ENCODE measurements at regions not wholly inside any gene's neighbourhood (a gene's known extent, or its start where the extent isn't known, plus 50 kb on each side); places are given as distances from the start of the nearest gene placed in this dataset.
"Not testable (repeated sequence)": the region's sequence is repeated elsewhere in the genome, so short reads cannot be mapped to it uniquely, and the experiment has no call there.

DNA sequence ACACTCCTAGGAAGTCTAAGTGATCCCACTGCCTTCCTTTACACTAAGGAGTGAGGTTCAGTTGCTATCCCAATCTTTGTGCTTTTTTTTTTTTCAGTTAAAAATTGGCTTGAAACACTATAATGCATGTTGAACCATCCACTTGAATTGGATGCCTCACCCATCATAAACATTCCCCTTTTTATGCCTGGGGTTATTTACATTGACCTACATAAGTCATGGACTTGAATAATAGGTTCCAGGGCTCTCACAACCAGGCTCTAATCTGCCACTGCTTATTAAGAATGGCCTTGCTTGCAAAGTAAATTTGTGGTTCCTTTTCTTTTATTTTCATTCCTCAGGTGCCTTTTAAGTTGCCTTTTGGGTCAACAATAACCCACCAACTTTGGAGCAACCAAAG lies 236.1 kb upstream of the MEIS1 start:
- Mint-ChIP-seq H3K27ac (no peak overlapping the region), H3K36me3 (ENCODE audit: low read depth) (peaks cover 3% of the 10 kb centered on the region), H3K9me3 (peaks cover 8% of the 10 kb centered on the region), H3K4me1 (no peaks in the 10 kb centered on the region), H3K27me3 (ENCODE audit: low read depth) (no peaks in the 10 kb centered on the region), H3K4me3 (no peak overlapping the region)
- TF ChIP-seq, protein P1, sequence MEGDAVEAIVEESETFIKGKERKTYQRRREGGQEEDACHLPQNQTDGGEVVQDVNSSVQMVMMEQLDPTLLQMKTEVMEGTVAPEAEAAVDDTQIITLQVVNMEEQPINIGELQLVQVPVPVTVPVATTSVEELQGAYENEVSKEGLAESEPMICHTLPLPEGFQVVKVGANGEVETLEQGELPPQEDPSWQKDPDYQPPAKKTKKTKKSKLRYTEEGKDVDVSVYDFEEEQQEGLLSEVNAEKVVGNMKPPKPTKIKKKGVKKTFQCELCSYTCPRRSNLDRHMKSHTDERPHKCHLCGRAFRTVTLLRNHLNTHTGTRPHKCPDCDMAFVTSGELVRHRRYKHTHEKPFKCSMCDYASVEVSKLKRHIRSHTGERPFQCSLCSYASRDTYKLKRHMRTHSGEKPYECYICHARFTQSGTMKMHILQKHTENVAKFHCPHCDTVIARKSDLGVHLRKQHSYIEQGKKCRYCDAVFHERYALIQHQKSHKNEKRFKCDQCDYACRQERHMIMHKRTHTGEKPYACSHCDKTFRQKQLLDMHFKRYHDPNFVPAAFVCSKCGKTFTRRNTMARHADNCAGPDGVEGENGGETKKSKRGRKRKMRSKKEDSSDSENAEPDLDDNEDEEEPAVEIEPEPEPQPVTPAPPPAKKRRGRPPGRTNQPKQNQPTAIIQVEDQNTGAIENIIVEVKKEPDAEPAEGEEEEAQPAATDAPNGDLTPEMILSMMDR (IDR thresholded peaks at IDR 0.05; ENCODE audit: unreplicated experiment in 3 of 3) = no peak

DNA sequence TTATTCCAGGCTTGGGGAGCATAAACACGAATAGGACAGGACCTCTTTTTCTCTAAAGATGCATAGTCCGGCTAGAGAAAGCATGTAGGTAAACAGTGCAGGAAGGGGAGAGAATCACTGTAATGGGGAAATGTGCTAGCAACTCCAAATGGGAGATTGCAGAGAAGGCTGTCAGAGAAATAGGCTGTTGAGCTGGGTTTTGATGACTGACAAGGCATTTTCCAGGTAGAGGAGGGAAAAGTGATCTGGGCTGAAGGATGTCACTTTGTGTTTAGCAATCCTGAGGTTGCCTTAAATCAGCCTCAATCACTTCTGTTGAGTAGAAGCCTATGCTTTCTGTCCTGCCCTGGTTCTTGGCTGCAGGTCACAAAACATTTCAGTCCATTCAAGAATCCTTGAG lies 242.0 kb upstream of the MEIS1 start:
- H3K4me3 Mint-ChIP-seq = no peak overlapping the region
- H3K4me1 Mint-ChIP-seq = no peaks in the 10 kb centered on the region
- TF ChIP-seq, protein P1 (IDR thresholded peaks at IDR 0.05; ENCODE audit: unreplicated experiment in 3 of 3) = no peak
- H3K36me3 Mint-ChIP-seq (ENCODE audit: low read depth) = no peaks in the 10 kb centered on the region
- H3K9me3 Mint-ChIP-seq = peaks cover 3% of the 10 kb centered on the region
- no peak overlapping the region for H3K27ac Mint-ChIP-seq
- H3K27me3 Mint-ChIP-seq (ENCODE audit: low read depth) = no peaks in the 10 kb centered on the region

DNA sequence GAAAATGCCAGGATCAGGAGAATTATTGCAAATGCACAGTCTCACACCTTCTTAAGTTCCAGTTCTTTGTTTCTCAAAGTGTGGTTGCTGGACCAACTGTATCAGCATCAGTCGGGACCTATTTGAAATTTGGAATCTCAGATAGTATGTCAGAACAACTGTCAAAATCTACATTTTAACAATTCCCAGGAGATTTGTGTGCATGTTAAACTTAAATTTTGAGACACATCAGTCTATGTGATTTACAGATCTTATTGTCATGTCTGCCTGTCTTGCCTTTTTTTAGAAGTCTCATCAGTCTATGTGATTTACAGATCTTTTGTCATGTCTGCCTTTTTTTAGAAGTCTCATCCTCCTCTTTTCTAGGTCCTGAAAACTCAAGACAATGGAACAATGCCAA lies 243.6 kb upstream of the MEIS1 start:
- H3K27ac Mint-ChIP-seq = no peak overlapping the region
- H3K9me3 Mint-ChIP-seq = no peaks in the 10 kb centered on the region
- H3K36me3 Mint-ChIP-seq (ENCODE audit: low read depth) = no peaks in the 10 kb centered on the region

DNA sequence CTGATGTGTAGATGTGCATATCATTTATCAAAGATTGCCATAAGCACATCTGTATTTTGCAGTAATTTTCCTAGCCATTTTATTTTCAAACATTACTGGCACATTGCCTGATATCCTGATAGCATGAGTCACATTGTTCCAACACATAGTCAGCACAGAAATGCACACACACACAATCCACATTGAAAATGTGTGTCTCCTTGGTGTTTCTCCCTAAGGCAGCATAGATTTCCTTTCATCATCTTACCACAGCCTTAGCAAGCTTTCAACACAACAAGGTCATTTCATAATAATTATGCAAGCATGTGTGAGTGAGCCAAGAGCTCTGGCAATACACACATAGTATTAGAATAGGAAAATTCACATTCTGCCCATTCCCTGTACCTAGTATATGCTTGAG lies 245.4 kb upstream of the MEIS1 start:
- no peak overlapping the region for H3K27ac Mint-ChIP-seq
- TF ChIP-seq, protein P1 (IDR thresholded peaks at IDR 0.05; ENCODE audit: unreplicated experiment in 3 of 3) = no peak
- H3K36me3 Mint-ChIP-seq (ENCODE audit: low read depth) = no peaks in the 10 kb centered on the region
- H3K4me3 Mint-ChIP-seq = no peak overlapping the region
- H3K4me1 Mint-ChIP-seq = no peaks in the 10 kb centered on the region
- H3K9me3 Mint-ChIP-seq = no peaks in the 10 kb centered on the region
- no peaks in the 10 kb centered on the region for H3K27me3 Mint-ChIP-seq (ENCODE audit: low read depth)

More for the DNA sequence above, 243.6 kb upstream of the MEIS1 start:
- Mint-ChIP-seq H3K4me1 (no peaks in the 10 kb centered on the region), H3K27me3 (ENCODE audit: low read depth) (no peaks in the 10 kb centered on the region), H3K4me3 (no peak overlapping the region)
- TF ChIP-seq, protein P1 (IDR thresholded peaks at IDR 0.05; ENCODE audit: unreplicated experiment in 3 of 3) = no peak

DNA sequence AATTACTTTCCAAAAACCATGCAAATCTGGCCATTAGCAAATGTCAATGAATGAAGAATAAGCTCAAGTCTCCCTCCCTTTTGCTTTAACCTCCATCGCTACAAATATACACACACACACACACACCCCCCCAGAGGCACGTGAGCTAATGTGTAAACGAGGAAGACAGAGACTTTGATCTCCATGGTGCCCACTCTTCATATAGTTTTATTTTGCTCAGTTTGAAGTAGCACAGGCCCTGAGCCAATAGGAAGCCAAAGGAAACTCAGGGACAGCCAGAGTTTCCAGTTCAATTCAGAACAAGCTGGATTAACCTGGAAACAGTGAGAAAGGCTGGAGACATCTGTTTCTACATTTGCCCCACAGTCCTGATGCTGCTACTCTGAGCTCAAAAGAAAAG lies 248.4 kb upstream of the MEIS1 start:
- no peaks in the 10 kb centered on the region for H3K4me1 Mint-ChIP-seq
- H3K36me3 Mint-ChIP-seq (ENCODE audit: low read depth) = no peaks in the 10 kb centered on the region
- no peak overlapping the region for H3K4me3 Mint-ChIP-seq
- H3K27me3 Mint-ChIP-seq (ENCODE audit: low read depth) = peaks cover 5% of the 10 kb centered on the region
- no peaks in the 10 kb centered on the region for H3K9me3 Mint-ChIP-seq
- no peak overlapping the region for H3K27ac Mint-ChIP-seq
- TF ChIP-seq, protein P1 (IDR thresholded peaks at IDR 0.05; ENCODE audit: unreplicated experiment in 3 of 3) = no peak

DNA sequence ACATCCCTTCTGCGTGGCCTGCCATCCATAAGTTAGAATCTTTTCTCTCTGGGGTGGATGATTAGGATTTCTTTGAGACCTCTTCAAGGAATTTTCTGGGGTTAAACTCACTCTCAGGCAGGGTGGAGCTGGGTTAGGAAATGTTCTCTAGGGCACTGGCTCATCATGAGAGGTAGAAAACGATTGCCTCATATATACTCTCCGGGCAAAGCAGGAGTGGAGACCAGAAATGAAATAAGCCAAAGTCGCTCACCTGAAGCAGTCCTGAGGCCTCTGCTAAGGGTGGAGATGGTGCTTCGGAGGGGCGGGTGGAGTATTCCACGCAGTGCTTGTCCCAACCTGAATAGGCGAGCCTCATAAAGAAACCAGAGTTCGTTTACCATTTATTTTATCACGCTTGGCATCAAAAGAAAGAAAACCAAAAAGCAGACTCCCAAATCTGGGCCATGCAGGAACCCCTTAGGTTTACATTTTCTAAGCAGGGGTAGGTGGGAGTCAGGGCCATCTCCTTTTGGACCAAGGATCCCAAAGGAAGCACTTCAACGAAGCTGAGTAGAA lies 249.3 kb upstream of the MEIS1 start:
- Mint-ChIP-seq H3K36me3 (ENCODE audit: low read depth) (no peaks in the 10 kb centered on the region), H3K4me1 (no peaks in the 10 kb centered on the region)

DNA sequence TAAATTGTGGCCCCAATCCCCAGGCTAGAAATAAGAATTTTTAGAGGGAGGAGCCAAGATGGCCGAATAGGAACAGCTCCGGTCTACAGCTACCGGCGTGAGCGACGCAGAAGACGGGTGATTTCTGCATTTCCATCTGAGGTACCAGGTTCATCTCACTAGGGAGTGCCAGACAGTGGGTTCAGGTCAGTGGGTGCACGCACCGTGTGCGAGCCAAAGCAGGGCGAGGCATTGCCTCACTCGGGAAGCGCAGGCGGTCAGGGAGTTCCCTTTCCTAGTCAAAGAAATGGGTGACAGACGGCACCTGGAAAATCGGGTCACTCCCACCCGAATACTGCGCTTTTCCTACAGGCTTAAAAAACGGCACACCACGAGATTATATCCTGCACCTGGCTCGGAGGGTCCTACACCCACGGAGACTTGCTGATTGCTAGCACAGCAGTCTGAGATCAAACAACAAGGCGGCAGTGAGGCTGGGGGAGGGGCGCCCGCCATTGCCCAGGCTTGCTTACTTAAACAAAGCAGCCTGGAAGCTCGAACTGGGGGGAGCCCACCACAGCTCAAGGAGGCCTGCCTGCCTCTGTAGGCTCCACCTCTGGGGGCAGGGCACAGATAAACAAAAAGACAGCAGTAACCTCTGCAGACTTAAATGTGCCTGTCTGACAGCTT lies 257.7 kb upstream of the MEIS1 start:
- not testable (repeated sequence) for H3K9me3 Mint-ChIP-seq; H3K27me3 Mint-ChIP-seq (ENCODE audit: low read depth); H3K4me1 Mint-ChIP-seq; H3K27ac Mint-ChIP-seq; H3K4me3 Mint-ChIP-seq; H3K36me3 Mint-ChIP-seq (ENCODE audit: low read depth)

More for the DNA sequence above, 249.3 kb upstream of the MEIS1 start:
- peaks cover 5% of the 10 kb centered on the region for H3K27me3 Mint-ChIP-seq (ENCODE audit: low read depth)
- TF ChIP-seq, protein P1 (IDR thresholded peaks at IDR 0.05; ENCODE audit: unreplicated experiment in 3 of 3) = no peak
- no peaks in the 10 kb centered on the region for H3K9me3 Mint-ChIP-seq
- H3K27ac Mint-ChIP-seq = no peak overlapping the region
- no peak overlapping the region for H3K4me3 Mint-ChIP-seq

Data from nephron (organoid).